Adipocyte (in vitro differentiated cells): ENCODE measurements at regions not wholly inside any gene's neighbourhood (a gene's known extent, or its start where the extent isn't known, plus 50 kb on each side); places are given as distances from the start of the nearest gene placed in this dataset.

Experiments used
- DNase-seq: peaks from one replicate; pipeline ENCODE4 v3.0.0-alpha.2; 2015; ENCODE audit warnings: low read depth
- H3K27me3 ChIP-seq: replicated peaks from 2 replicates; pipeline ENCODE4 v1.7.0; 2013; ENCODE audit warnings: mild to moderate bottlenecking, low read length, moderate library complexity; ENCODE audit not compliant: control insufficient read depth, insufficient read depth
- H3K36me3 ChIP-seq: 2 replicates; pipeline ENCODE4 v1.7.0; 2013; ENCODE audit warnings: low read length, mild to moderate bottlenecking, moderate library complexity; ENCODE audit not compliant: control insufficient read depth, insufficient read depth, severe bottlenecking
- H3K4me1 ChIP-seq: 2 replicates; pipeline ENCODE4 v1.7.0; 2013; ENCODE audit warnings: mild to moderate bottlenecking, low read length, moderate library complexity; ENCODE audit not compliant: control insufficient read depth, insufficient read depth
- H3K4me3 ChIP-seq: 2 replicates; pipeline ENCODE4 v1.7.0; 2013; ENCODE audit warnings: mild to moderate bottlenecking, low read length, moderate library complexity
- H3K9ac ChIP-seq: 2 replicates; pipeline ENCODE4 v1.7.0; 2013; ENCODE audit warnings: mild to moderate bottlenecking, low read length, moderate library complexity
- H3K9me3 ChIP-seq: 2 replicates; pipeline ENCODE4 v1.7.0; 2013; ENCODE audit warnings: mild to moderate bottlenecking, low read length, moderate library complexity; ENCODE audit not compliant: control insufficient read depth

DNA sequence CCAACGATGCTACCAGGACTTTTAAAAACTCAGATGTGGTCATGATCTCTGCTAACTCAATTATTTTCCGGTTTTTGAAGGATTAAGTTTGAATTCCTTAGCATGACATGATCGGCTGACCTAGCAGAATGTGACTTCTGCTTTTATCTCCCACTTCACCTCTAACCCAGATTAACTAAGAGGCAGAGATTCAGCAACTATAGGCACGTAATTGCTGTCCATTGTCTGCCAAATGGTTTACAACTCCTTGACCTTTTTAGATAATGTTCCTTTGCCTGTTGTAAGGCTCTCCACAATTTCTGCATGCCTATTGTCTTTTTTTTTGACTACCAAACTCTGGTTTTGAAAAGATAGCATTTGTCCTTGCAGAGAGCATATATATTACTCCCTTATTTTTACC is 268.2 kb downstream of the BRINP1 start:
- Histone ChIP-seq H3K9ac (no peak overlapping the region), H3K36me3 (no peaks in the 10 kb centered on the region), H3K4me1 (peaks cover 5% of the 10 kb centered on the region), H3K27me3 (no peaks in the 10 kb centered on the region), H3K9me3 (peaks cover 2% of the 10 kb centered on the region), H3K4me3 (no peak overlapping the region)
- DNase-seq, result no peak

DNA sequence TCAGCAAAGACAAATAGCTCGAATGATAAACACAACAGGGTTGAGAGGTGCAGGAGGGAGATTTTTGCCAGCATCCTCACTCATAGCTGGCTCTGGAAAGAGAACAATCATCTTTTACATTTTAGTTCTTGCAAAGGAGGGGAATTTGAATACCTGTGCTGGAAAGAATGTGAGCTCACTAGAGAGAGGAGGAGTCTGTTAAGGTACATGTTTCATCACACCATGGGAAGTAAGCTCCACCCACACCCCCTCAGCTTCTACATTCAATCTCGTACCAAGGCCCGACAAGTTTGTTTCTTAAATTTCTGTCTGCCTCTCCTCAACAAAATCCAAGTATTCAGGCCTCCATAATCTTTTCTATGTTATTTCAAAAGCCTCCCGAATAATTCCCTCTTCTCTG is 254.6 kb downstream of the BRINP1 start:
- DNase-seq, result no peak
- H3K9me3 ChIP-seq, result no peaks in the 10 kb centered on the region
- no peaks in the 10 kb centered on the region for H3K36me3 ChIP-seq
- no peaks in the 10 kb centered on the region for H3K27me3 ChIP-seq
- no peak overlapping the region for H3K9ac ChIP-seq
- H3K4me1 ChIP-seq, result no peaks in the 10 kb centered on the region
- no peak overlapping the region for H3K4me3 ChIP-seq
